ENCODE measurements at regions not wholly inside any gene's neighbourhood (a gene's known extent, or its start where the extent isn't known, plus 50 kb on each side); places are given as distances from the start of the nearest gene placed in this dataset.

GRCh38 chr10:78713659-78714058 is 355.1 kb upstream of the ZMIZ1 start:
- no peak for TF ChIP-seq SUZ12 (IDR thresholded peaks at IDR 0.05; ENCODE audit: extremely low read depth, insufficient read depth, insufficient read length)
- no peak for TF ChIP-seq ZNF274 (IDR thresholded peaks at IDR 0.05; ENCODE audit: low read depth, low read length)
